K562 (cell line): ENCODE measurements at regions not wholly inside any gene's neighbourhood (a gene's known extent, or its start where the extent isn't known, plus 50 kb on each side); places are given as distances from the start of the nearest gene placed in this dataset.

Experiments
- CTCF ChIP-seq, 3 experiments: IDR thresholded peaks in 2 of 3; conservative IDR thresholded peaks in 1 of 3; 2 replicates each; pipeline ENCODE4 v1.5.1; 2011 to 2012; ENCODE audit warnings: low read length in 3 of 3, mild to moderate bottlenecking in 3 of 3, control low read depth in 2 of 3, improper control_type of control experiment in 1 of 3, inconsistent platforms in 1 of 3, low read depth in 1 of 3, mixed read lengths in 1 of 3, moderate library complexity in 1 of 3; ENCODE audit not compliant: insufficient read depth in 2 of 3
- EP300 ChIP-seq: IDR thresholded peaks from 2 replicates; pipeline ENCODE4 v1.6.1; 2012; ENCODE audit warnings: low read length, improper control_type of control experiment
- MAFF ChIP-seq: IDR thresholded peaks from 2 replicates; pipeline ENCODE4 v1.6.1; 2012; ENCODE audit warnings: low read length, improper control_type of control experiment
- MXI1 ChIP-seq: IDR thresholded peaks from 2 replicates; pipeline ENCODE4 v1.6.1; 2011; ENCODE audit warnings: low read depth, mild to moderate bottlenecking, improper control_type of control experiment, low read length
- NCOA2 ChIP-seq, 2 experiments: fragments of 450-650 bp; IDR thresholded peaks; 2 replicates each; pipeline ENCODE4 v1.6.1; 2018; ENCODE audit warnings: mild to moderate bottlenecking in 2 of 2, moderate library complexity in 1 of 2; ENCODE audit not compliant: partially characterized antibody in 2 of 2
- NFE2L1 ChIP-seq: fragments of 450-650 bp; IDR thresholded peaks from 2 replicates; pipeline ENCODE4 v1.6.1; 2016; ENCODE audit warnings: missing genetic modification characterization, low read depth, mild to moderate bottlenecking, missing compliant biosample characterization, moderate library complexity, borderline replicate concordance
- NRF1 ChIP-seq, 2 experiments: fragments of 450-650 bp; IDR thresholded peaks in 1 of 2; conservative IDR thresholded peaks in 1 of 2; 2 replicates each; pipeline ENCODE4 v1.6.1; 2014; ENCODE audit warnings: mild to moderate bottlenecking in 2 of 2
- POLR2A ChIP-seq: fragments of 450-650 bp; conservative IDR thresholded peaks from 2 replicates; pipeline ENCODE4 v1.6.1; 2016
- REST ChIP-seq, 2 experiments: fragments of 450-650 bp; formaldehyde crosslinking in 1 of 2; IDR thresholded peaks; 2 replicates each; pipeline versions ENCODE4 v1.4.0 to v1.6.1; 2014 to 2020; ENCODE audit warnings: mild to moderate bottlenecking in 2 of 2, borderline replicate concordance in 1 of 2, low read depth in 1 of 2
- ZNF224 ChIP-seq: sonication (generic); formaldehyde crosslinking; IDR thresholded peaks from 2 replicates; pipeline ENCODE4 v1.8.0; 2022; ENCODE audit warnings: mild to moderate bottlenecking, missing genetic modification reagents
- TF ChIP-seq, protein P1 (sequence below): sonication (generic); formaldehyde crosslinking; IDR thresholded peaks from 2 replicates; pipeline ENCODE4 v1.8.0; 2022; ENCODE audit warnings: mild to moderate bottlenecking, missing genetic modification reagents, borderline replicate concordance
- TF ChIP-seq, protein P2 (sequence below): sonication (generic); formaldehyde crosslinking; IDR thresholded peaks from 2 replicates; pipeline ENCODE4 v1.8.1; 2023; ENCODE audit warnings: mild to moderate bottlenecking, missing genetic modification reagents

GRCh38 chr14:86802726-86803125 is 1190.3 kb downstream of the GALC start:
- TF ChIP-seq EP300 (no peak), NCOA2 (IDR thresholded peaks at IDR 0.05; ENCODE audit: partially characterized antibody in 2 of 2) (no peak), POLR2A (no peak), CTCF (IDR thresholded peaks at IDR 0.05 in 2 of 3, conservative IDR thresholded peaks at IDR 0.05 in 1 of 3; ENCODE audit: insufficient read depth in 2 of 3, low read depth in 1 of 3, low read length in 3 of 3) (no peak), MXI1 (no peak), NRF1 (conservative IDR thresholded peaks at IDR 0.05 in 1 of 2, IDR thresholded peaks at IDR 0.05 in 1 of 2) (no peak), REST (IDR thresholded peaks at IDR 0.05; ENCODE audit: borderline replicate concordance) (no peak), REST (CRISPR knock-in tag; IDR thresholded peaks at IDR 0.05; ENCODE audit: low read depth) (no peak), ZNF224 (CRISPR knock-in tag) (no peak), NFE2L1 (tag) (no peak), MAFF (no peak)
- TF ChIP-seq, protein P1, sequence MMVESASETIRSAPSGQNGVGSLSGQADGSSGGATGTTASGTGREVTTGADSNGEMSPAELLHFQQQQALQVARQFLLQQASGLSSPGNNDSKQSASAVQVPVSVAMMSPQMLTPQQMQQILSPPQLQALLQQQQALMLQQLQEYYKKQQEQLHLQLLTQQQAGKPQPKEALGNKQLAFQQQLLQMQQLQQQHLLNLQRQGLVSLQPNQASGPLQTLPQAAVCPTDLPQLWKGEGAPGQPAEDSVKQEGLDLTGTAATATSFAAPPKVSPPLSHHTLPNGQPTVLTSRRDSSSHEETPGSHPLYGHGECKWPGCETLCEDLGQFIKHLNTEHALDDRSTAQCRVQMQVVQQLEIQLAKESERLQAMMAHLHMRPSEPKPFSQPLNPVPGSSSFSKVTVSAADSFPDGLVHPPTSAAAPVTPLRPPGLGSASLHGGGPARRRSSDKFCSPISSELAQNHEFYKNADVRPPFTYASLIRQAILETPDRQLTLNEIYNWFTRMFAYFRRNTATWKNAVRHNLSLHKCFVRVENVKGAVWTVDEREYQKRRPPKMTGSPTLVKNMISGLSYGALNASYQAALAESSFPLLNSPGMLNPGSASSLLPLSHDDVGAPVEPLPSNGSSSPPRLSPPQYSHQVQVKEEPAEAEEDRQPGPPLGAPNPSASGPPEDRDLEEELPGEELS (CRISPR knock-in tag), result no peak
- TF ChIP-seq, protein P2, sequence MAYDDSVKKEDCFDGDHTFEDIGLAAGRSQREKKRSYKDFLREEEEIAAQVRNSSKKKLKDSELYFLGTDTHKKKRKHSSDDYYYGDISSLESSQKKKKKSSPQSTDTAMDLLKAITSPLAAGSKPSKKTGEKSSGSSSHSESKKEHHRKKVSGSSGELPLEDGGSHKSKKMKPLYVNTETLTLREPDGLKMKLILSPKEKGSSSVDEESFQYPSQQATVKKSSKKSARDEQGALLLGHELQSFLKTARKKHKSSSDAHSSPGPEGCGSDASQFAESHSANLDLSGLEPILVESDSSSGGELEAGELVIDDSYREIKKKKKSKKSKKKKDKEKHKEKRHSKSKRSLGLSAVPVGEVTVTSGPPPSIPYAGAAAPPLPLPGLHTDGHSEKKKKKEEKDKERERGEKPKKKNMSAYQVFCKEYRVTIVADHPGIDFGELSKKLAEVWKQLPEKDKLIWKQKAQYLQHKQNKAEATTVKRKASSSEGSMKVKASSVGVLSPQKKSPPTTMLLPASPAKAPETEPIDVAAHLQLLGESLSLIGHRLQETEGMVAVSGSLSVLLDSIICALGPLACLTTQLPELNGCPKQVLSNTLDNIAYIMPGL (CRISPR knock-in tag), result no peak
